GM20000 (cell line): ENCODE measurements at regions not wholly inside any gene's neighbourhood (a gene's known extent, or its start where the extent isn't known, plus 50 kb on each side); places are given as distances from the start of the nearest gene placed in this dataset.

ENCODE experiments used
- DNase-seq: peaks from one replicate; pipeline ENCODE4 v3.0.0; 2012; ENCODE audit warnings: low spot score
- TF ChIP-seq, protein P1 (sequence below): IDR thresholded peaks from 2 replicates; pipeline ENCODE4 v1.5.1; 2012; ENCODE audit warnings: mild to moderate bottlenecking, control low read depth; ENCODE audit errors: extremely low read depth, missing control alignments

DNA sequence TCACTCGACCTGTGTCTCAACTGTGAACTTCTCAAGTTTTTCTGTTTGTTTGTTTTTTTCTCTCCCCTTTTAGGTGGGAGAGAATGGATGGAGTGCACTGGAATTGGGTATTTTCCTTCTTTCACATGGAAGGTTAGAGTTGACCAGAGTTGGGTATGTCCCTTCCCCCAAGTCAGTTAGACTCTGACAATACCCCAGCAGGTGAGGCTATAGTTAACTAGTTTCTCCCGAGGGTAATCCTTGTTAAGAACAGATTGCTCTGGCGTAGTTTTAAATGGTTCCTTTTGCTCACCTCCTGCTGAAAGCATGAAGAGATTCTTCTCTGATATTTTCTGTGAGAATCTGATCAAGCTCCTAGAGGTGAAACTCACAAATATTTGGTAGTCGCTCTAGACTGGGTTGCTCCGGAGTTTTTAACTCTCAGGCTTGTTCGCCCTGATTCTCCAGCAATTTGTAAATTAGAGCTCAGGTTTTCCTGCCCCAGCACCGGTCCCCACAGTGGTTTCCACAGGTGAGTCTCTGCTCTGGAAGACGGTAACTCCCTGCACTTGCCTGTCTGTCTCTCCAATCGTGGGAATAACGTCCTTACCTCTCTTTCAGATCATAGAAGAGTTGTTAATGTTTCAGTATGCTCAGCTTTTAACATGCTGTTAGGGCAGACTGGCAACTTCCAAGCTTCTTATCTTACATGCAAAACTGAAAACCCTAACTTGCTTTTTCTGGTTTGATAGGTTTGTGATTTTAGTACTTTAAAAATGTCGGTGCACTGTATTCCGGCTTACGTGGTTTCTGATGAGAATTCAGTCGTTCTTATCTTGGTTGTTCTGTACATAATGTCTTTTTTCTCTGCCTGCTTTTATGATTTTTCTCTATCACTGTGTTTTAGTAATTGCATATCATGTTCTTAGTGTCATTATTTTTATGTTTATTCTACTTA lies 111.2 kb upstream of the HIVEP1 start:
- DNase-seq = no peak
- TF ChIP-seq, protein P1, sequence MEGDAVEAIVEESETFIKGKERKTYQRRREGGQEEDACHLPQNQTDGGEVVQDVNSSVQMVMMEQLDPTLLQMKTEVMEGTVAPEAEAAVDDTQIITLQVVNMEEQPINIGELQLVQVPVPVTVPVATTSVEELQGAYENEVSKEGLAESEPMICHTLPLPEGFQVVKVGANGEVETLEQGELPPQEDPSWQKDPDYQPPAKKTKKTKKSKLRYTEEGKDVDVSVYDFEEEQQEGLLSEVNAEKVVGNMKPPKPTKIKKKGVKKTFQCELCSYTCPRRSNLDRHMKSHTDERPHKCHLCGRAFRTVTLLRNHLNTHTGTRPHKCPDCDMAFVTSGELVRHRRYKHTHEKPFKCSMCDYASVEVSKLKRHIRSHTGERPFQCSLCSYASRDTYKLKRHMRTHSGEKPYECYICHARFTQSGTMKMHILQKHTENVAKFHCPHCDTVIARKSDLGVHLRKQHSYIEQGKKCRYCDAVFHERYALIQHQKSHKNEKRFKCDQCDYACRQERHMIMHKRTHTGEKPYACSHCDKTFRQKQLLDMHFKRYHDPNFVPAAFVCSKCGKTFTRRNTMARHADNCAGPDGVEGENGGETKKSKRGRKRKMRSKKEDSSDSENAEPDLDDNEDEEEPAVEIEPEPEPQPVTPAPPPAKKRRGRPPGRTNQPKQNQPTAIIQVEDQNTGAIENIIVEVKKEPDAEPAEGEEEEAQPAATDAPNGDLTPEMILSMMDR = no peak

DNA sequence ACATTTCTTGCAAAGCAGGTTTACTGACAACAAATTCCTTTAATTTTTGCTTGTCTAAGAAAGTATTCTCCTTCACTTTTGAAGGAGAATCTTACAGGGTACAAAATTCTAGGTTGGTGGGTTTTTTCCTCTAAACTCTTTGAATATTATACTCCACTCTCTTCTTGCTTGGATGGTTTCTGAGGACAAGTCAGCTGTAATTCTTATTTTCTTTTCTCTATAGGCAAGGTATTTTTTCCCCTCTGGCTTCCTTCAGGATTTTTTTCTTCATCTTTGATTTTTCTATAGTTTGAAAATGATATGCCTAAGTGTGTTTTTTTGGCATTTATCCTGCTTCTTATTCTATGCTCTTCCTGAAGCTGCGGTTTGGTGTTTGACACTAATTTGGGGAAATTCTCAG lies 112.5 kb upstream of the HIVEP1 start:
- DNase-seq = no peak
- TF ChIP-seq, protein P1 = no peak

DNA sequence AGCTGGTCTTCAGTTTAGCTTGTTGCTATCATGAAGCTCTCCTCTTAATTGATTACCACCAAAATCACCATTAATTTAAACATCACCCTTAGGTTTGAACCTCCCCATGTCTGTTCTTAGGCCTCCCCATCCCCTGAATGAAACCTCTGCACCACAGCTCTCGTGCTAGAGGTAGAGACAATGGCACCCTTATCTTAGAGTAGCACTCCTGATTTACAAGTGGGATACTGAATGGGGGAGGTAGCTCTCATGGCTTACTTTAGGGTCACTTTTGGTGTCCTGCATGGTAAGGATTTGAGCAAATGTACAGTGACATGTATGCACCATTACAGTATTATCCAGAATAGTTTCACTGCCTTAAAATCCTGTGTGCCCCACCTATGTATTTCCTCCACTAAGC lies 115.6 kb upstream of the ADTRP start:
- TF ChIP-seq, protein P1 = no peak
- no peak for DNase-seq

DNA sequence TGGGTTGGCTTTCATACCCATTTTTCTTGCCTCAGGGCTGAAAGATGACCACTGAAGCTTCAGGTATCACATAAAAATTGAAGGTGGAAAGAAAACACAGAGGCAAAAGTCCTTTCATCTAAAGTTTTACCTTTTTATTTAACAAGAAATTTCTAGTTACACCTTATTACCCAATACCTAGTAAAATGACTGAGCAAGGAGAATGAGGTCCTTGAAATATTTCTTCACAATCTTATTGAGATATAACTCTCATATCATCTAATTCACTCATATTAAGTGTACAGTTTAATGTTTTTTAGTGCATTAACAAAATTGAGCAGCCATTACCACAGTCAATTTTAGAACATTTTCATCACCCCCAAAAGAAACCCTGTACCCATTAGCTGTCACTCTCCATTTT lies 112.9 kb upstream of the ADTRP start:
- TF ChIP-seq, protein P1 = no peak
- DNase-seq = no peak

DNA sequence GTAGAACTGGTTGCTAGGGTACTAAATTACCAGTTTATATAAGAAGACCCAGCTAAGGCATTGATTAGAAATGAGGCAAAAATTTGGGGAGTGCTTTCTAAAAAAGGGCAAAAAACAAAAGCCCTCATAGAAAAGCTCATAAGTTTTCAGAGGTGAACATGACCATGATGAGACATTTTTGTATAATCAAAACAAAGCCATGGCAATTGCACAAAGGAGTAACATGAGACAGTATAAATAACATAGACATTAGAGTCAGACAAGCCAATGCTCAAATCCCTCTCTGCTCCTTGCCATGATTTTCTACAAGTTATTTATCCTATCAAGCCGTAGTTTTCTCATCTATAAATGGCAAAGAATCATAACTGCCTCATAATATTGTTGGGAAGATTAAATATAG lies 112.2 kb upstream of the ADTRP start:
- no peak for DNase-seq
- TF ChIP-seq, protein P1 = no peak

DNA sequence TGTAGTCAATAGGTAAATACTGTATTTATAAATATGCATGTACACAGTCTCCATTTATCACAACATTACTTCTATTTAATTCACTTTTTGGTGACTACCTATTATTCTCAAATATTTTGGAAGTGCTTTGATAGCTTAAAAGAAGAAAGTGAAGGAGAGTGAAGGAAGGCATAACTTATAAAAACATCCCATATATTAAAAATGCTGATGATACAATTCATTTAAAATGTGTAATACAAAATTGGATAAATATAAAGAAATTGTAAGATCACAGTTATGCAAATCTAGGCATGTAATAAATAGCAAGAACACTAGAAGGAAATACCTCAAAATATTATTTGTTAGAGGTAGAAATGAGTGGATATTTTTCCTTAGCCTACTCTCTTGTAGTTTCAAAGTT lies 111.6 kb upstream of the ADTRP start:
- DNase-seq = no peak
- TF ChIP-seq, protein P1 = no peak

DNA sequence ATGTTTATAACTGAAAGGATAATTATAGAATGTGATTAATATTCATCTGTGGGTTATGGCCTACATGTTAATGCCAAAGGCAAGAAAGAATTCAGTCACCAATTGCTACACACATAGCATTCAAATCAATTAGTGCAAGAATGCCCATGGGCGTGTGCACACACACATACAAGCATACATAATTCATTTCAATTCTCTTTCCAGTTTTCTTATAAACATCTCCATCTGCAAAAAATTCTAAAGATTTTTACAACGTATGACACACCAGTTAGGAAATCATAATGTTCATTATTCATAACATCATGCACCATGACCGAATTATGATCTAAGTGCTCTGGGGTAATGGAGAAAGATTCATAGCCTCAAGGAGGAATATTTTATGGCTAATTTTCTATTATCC lies 111.0 kb upstream of the ADTRP start:
- TF ChIP-seq, protein P1 = no peak
- DNase-seq = no peak
